ENCODE measurements at regions not wholly inside any gene's neighbourhood (a gene's known extent, or its start where the extent isn't known, plus 50 kb on each side); places are given as distances from the start of the nearest gene placed in this dataset.

- TF ChIP-seq POLR2A (IDR thresholded peaks at IDR 0.05) (no peak), CTCF (IDR thresholded peaks at IDR 0.05) (no peak)
Observed at GRCh38 chr6:167227984-167228383, 63.1 kb upstream of the UNC93A start.

Measured in stomach (tissue), 4 donors.